Stomach (tissue), 4 donors: ENCODE measurements at regions not wholly inside any gene's neighbourhood (a gene's known extent, or its start where the extent isn't known, plus 50 kb on each side); places are given as distances from the start of the nearest gene placed in this dataset.

ENCODE experiments used
- CTCF ChIP-seq, 7 experiments: fragments of 450-650 bp in 4 of 7; fragments of 200-600 bp in 3 of 7; sonication (generic) in 3 of 7; IDR thresholded peaks; one replicate each; pipeline ENCODE4 v1.5.1; 2016 to 2019; ENCODE audit warnings: antibody characterized with exemption in 7 of 7, control low read depth in 2 of 7, mild to moderate bottlenecking in 1 of 7
- POLR2A ChIP-seq, 4 donors: fragments of 450-650 bp; IDR thresholded peaks; one replicate each; pipeline ENCODE4 v1.6.1; 2016; ENCODE audit warnings: antibody characterized with exemption in 4 of 4, control low read depth in 2 of 4, mild to moderate bottlenecking in 1 of 4, moderate library complexity in 1 of 4

- TF ChIP-seq CTCF (IDR thresholded peaks at IDR 0.05) (no peak), POLR2A (IDR thresholded peaks at IDR 0.05) (no peak)
Measured at GRCh38 chr14:34258318-34258717, 203.7 kb downstream of the SPTSSA start.
